ENCODE measurements at regions not wholly inside any gene's neighbourhood (a gene's known extent, or its start where the extent isn't known, plus 50 kb on each side); places are given as distances from the start of the nearest gene placed in this dataset.

DNA sequence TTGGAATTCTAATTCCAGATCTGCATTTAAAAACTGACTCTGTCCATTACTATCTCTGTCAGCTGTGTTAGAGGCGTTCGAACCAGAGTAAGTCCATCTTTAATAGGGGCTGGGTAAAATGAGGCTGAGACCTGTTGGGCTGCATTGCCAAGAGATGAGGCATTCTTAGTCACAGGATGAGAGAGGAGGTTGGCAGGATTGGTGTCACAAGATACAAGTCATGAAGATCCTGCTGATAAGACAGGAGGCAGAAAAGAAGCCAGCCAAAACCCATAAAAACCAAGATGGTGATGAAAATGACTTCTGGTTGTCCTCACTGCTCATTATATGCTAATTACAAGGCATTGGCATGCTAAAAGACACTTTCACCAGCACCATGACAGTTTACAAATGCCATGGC, 356.3 kb upstream of the ISX start:
- TF ChIP-seq EZH2 (IDR thresholded peaks at IDR 0.05; ENCODE audit: insufficient read depth, poor library complexity, severe bottlenecking) (no peak), EZH2phosphoT487 (IDR thresholded peaks at IDR 0.05; ENCODE audit: insufficient read depth, low read depth) (no peak)

All from GM23248 (cell line).